ENCODE measurements at regions not wholly inside any gene's neighbourhood (a gene's known extent, or its start where the extent isn't known, plus 50 kb on each side); places are given as distances from the start of the nearest gene placed in this dataset.

GRCh38 chr1:30042438-30043147 lies 680.8 kb downstream of the MATN1 start:
- TF ChIP-seq POLR2AphosphoS5 (IDR thresholded peaks at IDR 0.05) (no peak), POLR2A (IDR thresholded peaks at IDR 0.05) (no peak), CTCF (IDR thresholded peaks at IDR 0.05) (no peak)
- H3K4me3 ChIP-seq: no peak overlapping the region
- H3K9me3 ChIP-seq: peaks cover 7 to 11% of the 10 kb centered on the region in 2 donors
- DNase-seq (ENCODE audit: low spot score in 2 of 2): no peak
- H3K27ac ChIP-seq: no peak overlapping the region
- no peaks in the 10 kb centered on the region for H3K36me3 ChIP-seq
- H3K4me1 ChIP-seq: no peaks in the 10 kb centered on the region
- no peaks in the 10 kb centered on the region for H3K27me3 ChIP-seq
- intact Hi-C loops (cut with DNase I; ENCODE audit: low total_unique reads): no loop called here

DNA sequence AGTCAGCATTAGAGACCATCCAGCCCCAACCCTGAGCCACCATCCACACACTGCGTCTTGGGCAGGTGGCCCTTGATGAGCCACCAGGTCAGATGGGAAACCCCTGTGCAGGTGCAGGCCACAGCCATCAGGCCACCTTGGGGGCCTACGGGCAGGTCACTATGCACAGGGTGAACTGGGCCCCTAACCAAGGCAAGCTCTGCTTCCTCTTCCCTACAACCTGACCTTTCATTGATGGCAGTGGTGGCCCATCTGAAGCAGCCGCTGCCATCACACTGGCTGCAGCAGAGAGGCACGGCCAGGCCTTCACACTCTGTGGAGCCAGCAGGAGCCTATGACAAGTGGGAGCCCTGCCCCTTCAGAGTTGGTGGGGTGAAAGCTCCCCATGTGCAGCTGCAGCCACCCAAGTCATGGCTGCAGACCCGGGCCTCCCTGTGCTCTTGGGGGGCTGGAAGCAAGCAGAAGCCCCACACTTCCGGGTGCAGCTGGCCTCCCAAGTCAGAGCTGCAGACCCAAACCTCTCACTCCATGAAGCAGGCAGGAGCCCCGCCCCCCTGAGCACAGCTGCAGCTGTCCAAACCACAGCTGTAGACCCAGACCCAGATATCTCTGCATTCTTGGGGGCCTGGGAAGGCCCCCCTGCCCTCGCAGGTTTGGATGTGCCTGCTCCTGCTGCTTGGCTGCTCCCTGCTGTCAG lies 681.5 kb downstream of the MATN1 start:
- Histone ChIP-seq H3K4me3 (no peak overlapping the region), H3K27ac (no peak overlapping the region), H3K36me3 (no peaks in the 10 kb centered on the region), H3K4me1 (no peaks in the 10 kb centered on the region), H3K27me3 (no peaks in the 10 kb centered on the region), H3K9me3 (peaks cover 7 to 11% of the 10 kb centered on the region in 2 donors)
- no peak for DNase-seq (ENCODE audit: low spot score in 2 of 2)
- no peak for TF ChIP-seq CTCF (IDR thresholded peaks at IDR 0.05)
- no peak for TF ChIP-seq POLR2AphosphoS5 (IDR thresholded peaks at IDR 0.05)
- intact Hi-C loops (cut with DNase I; ENCODE audit: low total_unique reads): no loop called here

GRCh38 chr1:30040081-30041019 lies 683.0 kb downstream of the MATN1 start:
- H3K4me1 ChIP-seq: no peaks in the 10 kb centered on the region
- no peak for DNase-seq (ENCODE audit: low spot score in 2 of 2)
- H3K27ac ChIP-seq: no peak overlapping the region
- no peaks in the 10 kb centered on the region for H3K36me3 ChIP-seq
- H3K27me3 ChIP-seq: peaks cover 0 to under 1% of the 10 kb centered on the region in 2 donors
- no peak for TF ChIP-seq CTCF (IDR thresholded peaks at IDR 0.05)
- no peak for TF ChIP-seq POLR2A (IDR thresholded peaks at IDR 0.05)
- TF ChIP-seq POLR2AphosphoS5 (IDR thresholded peaks at IDR 0.05): no peak
- H3K4me3 ChIP-seq: no peak overlapping the region
- intact Hi-C loops (cut with DNase I; ENCODE audit: low total_unique reads): no loop called here
- peaks cover 7 to 11% of the 10 kb centered on the region in 2 donors for H3K9me3 ChIP-seq

DNA sequence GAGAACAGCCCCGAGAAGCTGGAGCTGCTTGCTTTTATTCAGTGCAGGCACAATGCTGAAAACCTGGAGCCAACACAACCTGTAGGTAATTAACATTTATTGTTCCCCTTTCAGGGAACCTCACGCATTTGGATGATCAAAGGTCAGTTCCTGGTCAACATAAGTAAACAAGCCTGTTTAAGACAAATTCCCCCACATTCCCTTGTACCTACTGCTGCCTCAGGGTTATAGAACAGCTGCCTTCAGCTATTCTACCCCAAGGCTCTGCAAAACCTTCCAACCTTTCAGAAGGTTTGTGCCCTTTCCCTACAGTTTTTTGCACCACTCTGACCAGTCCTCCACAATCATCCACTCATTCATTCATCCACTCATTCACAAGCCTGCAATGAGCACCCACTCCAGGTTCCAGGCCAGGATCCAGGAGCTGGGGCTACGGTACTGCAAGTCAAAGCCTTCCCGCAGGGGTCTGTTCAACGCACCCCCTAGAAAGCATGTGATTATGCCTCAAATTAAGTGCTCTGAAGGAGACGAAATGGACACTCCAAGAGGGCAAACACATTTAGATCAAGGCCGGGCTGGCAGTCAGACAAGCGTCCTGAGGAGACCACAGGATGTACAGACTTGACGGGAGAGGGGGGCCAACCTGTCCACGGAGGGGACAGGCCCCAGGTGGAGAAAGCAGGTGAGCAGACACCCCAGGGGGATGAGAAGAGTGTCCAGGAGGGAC lies 683.9 kb downstream of the MATN1 start:
- Histone ChIP-seq H3K4me1 (no peaks in the 10 kb centered on the region), H3K27ac (no peak overlapping the region), H3K9me3 (peaks cover 7 to 11% of the 10 kb centered on the region in 2 donors), H3K4me3 (no peak overlapping the region), H3K27me3 (peaks cover 0 to 8% of the 10 kb centered on the region in 2 donors), H3K36me3 (no peaks in the 10 kb centered on the region)
- DNase-seq (ENCODE audit: low spot score in 2 of 2): no peak
- intact Hi-C loops (cut with DNase I; ENCODE audit: low total_unique reads): no loop called here
- TF ChIP-seq POLR2AphosphoS5 (IDR thresholded peaks at IDR 0.05) (no peak), POLR2A (IDR thresholded peaks at IDR 0.05) (no peak)
